ENCODE measurements at regions not wholly inside any gene's neighbourhood (a gene's known extent, or its start where the extent isn't known, plus 50 kb on each side); places are given as distances from the start of the nearest gene placed in this dataset.
"Not testable (repeated sequence)": the region's sequence is repeated elsewhere in the genome, so short reads cannot be mapped to it uniquely, and the experiment has no call there.

DNA sequence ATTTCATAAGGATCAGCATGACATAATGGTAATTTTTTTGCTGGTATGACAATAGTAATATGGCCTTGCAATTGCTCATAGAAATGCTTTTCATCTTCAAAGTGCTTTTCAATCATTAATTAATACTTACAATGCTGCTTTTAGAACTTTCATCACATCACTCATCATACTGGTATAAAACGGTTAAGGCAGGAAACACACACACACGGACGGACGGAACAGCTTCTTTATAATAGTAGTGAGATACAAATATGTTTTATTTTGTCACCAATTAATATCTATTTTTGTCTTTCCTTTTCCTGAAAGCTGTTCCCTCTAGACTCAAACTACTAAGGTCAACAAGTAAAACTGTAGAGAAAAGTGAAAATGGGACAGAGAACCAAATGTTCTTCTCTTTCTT is 353.9 kb upstream of the PKN2 start:
- DNase-seq: no peak

DNA sequence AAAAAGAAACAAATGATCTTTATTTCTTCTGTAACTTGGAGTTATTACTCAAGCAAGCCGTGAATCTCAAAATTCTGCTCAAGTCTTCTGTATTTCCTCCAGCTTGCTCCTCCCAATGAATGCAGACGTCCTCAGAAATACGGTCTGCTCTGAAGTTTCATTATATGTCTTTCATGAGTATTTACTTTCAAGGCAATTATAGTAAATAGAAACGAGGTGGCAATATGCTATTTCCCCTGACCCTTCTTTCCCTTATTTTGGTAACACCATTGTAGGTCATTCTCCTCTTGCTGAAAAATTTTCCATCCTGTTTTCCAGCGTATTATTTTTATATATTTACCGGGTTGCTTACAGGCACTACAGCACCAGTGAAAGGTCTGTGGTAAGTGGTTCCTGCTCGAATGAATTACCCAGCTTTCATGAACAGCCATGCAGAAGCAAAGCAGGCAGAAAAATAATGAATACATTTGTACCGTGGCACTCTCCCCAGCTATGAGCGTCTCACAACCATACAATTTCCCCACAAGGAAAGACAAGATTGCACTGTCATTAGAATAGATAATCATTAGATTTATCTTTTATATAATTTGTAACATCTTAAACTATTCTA is 350.9 kb upstream of the PKN2 start:
- no peak for DNase-seq

DNA sequence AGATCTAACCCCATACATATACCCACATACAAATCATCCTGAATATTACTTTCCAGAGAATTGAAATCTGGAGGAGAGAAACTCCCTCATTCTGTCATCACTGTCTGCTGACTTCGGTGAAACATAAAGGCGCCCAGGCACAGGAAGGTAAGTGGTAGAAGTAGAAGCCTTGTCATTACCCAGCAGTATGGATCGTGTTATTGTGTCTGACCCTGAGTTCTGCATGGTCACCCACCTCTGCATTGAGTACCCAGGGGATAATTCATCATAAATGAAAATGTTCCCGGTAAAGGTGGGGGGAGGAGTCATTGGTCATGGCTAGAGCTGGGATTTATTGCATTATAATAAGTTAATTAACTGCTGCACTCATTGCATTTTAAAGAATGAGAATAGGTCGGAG is 342.6 kb upstream of the PKN2 start:
- no peak for DNase-seq

DNA sequence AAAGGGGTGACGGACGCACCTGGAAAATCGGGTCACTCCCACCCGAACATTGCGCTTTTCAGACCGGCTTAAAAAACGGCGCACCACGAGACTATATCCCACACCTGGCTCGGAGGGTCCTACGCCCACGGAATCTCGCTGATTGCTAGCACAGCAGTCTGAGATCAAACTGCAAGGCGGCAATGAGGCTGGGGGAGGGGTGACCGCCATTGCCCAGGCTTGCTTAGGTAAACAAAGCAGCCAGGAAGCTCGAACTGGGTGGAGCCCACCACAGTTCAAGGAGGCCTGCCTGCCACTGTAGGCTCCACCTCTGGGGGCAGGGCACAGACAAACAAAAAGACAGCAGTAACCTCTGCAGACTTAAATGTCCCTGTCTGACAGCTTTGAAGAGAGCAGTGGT is 342.0 kb upstream of the PKN2 start:
- DNase-seq: not testable (repeated sequence)

DNA sequence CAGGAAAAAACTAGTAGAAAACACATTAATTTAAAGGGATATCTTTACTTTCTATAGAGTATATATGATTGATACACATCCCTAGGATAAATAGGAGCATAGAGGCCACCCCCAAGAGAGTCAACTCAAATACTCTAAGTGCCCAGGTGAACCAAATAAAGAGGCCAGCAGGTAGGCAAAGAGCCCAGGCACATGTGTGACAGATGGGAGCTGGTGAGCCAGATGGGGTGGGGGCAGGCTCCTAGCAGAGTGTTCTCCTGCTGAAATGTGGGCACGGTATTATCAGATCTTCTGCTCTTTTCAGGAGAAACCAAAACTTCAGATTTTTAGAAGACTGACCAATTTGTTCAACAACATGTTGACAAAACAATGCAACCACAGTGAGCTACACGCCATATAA is 333.4 kb upstream of the PKN2 start:
- DNase-seq: no peak

DNA sequence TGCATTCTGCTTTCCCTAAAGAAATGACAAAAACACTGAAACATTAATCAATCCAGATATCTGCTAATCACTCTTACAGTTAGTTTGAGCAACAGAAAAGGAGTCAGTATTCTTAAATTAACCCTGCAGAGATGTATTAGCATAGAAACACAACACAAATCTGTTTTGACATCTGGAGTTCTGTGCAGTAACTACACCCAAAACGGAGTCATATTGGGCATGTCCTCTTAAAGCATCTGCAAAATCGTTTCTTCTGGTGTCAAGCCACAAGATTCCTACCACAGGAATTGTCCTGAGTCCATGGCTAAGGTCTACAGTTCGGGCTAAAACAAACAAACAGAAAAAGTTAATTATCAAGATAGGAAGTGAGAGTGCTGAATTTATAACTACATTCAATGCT is 332.1 kb upstream of the PKN2 start:
- DNase-seq: no peak

DNA sequence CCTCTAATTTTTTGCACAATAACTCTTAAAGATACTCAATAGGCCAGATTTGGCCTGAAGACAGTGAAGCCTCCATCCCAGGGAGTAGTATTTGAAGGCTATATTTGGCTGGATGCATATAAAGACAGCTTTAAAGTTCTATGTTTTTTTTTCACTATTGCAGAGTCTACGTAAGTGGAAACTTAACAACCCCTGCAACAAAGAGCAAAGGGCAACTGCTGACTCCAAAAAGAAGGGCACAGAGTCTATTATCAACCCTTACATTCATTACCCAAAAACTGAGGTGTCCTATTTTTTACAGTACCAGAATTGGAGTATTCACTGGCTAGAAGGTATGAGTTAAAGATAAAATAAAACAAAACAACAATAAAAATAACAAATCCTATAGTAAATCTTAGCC is 329.8 kb upstream of the PKN2 start:
- DNase-seq: no peak

DNA sequence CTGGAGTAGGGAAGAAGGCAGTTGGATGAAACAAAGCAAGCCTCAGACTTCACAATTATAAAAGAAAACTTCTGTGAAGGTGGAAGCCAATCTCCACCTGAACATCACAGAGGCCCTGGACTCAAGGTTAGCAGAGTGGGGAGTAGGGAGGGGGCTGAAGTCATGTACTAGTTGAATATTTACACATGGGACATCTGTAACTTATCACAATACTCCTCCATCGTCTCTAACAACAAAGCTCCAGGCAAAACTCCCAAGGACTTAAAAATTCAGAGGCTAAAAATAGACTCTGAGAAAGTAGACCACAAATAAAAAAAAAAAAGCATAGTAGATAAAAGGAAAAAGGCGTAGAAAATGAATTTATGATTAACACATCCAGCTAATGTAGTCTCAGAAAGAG is 326.3 kb upstream of the PKN2 start:
- DNase-seq: no peak

DNA sequence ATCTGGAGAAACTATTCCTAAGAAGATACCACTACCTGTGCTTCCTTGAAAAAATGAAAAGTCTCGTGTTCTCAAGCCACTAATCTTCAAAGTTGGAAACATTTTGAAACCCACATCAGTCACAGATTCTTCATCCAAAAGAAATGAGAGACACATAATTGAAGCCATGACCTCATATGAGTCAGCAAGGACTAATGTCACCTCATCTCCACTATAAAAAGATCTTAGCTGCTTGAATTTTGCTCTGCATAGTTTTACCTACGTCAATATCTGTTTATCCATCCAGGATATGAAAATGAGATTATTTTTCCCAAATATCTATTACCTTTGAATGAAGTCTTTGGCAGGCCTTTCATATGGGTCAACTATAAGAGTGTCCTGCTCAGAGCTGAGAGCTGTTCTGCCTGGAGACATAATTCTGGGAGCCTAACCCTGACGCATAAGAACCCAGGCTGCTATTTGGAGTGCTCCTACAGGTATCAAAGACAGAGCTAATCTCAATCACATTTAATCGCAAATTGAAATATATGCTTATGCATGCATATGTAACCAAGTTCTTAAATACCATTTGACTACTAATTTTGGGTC is 312.5 kb upstream of the PKN2 start:
- DNase-seq: no peak

DNA sequence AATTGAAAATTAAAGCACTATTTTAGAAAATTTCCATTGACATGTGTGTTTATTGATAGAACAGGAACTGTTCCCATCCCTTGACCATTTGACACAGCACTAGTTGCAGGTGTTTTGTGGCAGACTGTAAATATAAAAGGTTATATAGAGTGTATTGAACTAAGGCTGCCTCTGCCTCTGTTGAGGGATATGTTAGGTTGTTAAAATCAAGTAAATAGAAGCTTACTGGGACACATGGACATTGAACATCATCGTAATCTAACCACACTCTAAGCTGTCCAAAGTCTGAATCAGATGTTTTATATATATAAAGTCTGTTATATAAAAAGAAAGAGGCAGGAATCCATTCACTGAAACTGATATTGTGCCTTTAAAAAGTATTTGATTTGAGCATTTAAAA is 308.1 kb upstream of the PKN2 start:
- DNase-seq: no peak

DNA sequence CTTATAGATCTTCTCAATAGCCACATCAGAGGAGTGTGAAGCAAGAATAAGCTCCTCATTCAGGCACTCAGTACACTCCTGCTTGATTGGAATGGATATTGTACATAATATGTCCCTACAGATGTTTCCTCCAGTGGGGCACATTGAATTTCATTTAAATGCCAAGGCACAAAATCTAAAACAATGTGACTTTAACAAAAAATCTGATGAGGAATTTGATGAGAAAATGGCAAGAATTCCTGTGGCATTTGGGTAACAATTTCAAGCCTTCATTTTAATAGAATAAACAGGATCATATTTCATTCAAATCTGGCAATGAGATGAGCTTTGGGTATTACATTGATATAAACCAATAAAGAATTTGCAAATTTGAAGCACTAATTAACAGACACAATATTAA is 307.7 kb upstream of the PKN2 start:
- no peak for DNase-seq

DNA sequence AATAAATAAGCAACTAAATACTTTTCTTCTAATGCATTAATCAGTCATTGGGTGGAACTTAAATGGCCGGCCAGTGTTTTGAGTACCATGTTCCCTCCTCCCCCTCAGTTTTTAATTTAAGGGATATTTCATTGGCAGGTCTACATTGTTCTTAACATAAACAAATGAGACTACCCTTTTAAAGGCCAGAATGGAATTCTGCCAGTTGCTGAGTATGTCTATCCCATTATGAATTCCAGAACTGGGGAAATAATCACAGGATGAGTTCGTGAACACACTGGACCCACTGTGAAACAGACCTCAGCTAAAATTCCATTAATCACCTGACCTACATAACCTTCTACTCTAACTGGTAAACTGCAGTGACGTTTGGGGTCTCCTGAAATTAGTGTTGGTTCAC is 305.5 kb upstream of the PKN2 start:
- DNase-seq: no peak

DNA sequence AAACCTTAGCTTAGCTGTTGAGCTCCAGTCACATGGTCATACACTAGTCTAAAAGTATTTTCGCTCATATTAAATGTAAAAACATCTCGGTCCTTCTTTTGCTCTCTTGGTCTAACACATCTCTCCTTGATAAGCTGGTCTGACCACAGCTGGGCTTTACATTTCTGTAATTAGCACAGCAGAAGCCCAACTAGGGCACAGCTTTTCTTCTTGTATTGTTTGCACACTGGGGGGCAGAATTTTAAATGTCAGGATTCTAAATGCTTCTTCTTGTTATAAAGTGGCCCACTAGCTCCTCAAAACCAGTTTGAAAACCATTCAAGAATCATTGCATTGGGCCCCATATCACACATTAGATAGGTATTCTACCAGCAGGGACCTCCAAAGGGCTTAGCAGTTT is 289.1 kb upstream of the PKN2 start:
- no peak for DNase-seq

DNA sequence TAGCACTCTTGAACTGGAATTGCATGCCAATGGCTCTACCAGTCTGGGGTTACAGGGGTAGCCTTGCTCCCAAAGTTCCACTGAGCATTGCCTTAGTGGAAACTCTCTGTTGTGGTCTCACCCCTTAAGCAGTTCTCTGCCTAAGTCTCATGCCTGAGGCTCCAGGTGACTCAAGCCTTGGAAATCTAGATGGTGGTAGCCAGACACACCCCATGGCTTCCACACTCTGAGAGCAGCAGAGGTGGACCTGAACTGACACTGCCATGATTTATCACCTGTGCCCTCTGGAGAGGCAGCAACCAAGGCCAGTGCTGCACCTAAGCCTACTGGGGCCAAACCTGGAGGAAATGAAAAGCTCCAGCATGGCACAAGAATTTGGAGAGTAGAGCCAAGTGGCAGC is 285.7 kb upstream of the PKN2 start:
- no peak for DNase-seq

DNA sequence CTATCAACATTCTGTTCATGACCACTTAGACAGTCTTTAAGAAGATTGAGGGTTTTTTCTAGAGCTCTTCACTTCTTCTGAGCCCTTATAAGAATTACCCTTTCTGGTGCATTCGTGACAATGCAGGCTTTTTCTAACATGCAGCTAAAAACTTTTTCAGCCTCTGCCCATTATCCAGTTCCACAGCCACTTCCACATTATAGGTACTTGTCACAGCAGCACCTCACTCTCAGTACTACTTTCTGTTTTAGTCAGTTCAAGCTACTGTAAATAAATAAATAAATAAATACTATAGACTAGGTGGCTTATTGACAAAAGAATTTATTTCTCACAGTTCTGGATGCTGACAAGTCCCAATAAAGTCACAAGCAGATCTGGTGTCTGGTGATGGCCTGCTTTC is 284.4 kb upstream of the PKN2 start:
- DNase-seq: peak; percentile 10

DNA sequence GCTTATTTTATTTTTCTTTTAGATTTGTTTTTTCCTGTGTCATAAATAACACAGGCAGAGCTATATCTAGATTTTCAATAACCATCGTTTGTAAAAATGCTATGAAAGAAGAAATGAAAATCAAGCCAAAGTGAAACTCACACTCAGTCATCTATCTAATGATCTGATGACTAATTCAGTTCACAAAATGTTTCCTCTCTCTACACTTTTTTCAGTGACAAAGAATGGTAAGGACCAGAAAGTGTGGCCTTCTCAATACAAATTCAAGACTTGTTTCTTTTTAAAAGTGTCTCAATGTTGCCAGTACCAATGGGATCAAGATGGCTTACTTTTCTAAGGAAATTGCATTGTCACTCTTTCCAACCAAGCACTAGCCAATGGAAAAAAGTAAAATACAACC is 282.8 kb upstream of the PKN2 start:
- peak; percentile 59 for DNase-seq

DNA sequence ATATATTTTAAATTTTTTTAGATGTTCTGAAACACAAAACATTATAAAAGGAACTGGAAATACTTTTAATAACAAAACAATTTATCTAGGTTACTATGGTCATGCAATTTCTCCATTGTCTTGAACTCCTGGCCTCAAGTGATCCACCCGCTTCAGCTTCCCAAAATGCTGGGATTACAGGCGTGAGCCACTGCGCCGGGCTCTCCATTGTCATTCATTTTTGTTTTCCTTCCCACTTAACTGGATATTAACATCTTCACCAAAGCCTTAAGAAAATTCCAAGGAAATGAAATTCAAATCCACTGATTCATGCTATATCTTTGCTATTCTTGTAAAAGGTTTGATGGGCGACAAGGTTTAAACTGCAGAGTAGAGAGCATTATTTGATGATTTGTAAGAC is 279.5 kb upstream of the PKN2 start:
- no peak for DNase-seq

DNA sequence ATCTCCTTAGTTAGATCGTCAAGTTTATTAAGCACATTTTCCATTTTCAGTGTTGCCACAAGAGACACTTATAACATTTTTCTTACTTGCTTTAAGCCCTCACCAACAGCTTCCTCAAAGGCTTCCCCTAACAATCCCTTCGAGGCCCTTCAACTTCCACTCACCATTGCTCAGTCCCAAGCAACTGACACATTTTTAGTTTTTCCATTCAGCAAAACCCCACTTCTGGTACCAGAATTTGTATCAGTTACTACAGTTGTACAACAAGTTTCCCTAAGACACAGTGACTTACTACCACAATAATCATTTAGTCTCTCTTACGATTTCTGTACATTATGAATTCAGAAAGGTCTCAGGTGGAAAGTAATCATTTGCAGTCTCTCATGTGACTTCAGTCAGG is 276.8 kb upstream of the PKN2 start:
- no peak for DNase-seq

DNA sequence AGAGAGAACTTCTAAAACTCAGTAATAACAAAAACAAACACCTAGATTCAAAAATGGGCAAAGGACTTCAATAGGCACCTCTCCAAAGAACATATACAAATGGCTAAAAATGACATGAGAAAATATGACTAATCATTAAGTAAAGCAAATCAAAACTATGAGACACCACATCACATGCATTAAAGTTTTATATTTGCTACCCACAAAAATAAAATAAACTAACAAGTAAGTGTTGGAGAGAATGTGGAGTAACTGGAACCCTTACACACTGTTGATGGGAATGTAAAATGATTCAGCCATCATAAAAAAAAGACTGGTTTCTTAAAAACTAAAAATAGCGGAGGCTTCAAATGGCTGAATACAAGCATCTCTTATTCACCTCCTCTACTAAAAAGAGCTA is 262.1 kb upstream of the PKN2 start:
- DNase-seq: no peak

DNA sequence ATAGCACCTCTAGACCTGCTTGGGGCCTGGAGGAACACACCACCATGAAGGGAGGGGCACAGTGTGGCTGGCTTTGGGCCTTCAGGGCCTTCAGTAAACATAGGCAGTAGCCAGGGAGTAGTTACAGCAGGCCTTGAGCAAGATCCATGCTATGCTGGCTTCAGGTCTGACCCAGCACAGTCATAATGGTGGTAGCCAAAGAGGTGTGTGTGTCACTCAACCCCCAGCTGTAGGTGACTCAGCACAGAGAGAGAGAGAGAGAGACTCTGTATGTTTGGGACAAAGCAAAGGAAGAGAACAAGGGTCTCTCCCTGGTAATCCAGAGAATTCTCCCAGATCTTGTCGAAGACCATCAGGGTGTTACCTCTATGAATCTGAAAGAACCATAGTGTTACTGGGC is 250.5 kb upstream of the PKN2 start:
- DNase-seq: no peak

DNA sequence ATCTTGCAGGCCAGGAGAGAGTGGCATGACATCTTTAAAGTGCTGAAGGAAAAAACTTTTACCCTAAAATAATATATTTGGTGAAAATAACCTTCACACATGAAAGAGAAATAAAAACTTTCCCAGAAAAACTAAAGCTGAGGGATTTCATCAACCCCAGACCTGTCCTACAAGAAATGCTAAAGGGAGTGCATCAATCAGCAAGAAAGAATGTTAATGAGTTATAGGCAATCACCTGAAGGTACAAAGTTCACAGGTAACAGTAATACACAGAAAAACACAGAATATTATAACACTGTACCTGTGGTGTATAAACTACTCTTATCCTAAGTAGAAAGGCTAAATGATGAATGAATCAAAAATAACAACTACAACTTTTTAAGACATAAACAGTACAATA is 249.2 kb upstream of the PKN2 start:
- DNase-seq: no peak

DNA sequence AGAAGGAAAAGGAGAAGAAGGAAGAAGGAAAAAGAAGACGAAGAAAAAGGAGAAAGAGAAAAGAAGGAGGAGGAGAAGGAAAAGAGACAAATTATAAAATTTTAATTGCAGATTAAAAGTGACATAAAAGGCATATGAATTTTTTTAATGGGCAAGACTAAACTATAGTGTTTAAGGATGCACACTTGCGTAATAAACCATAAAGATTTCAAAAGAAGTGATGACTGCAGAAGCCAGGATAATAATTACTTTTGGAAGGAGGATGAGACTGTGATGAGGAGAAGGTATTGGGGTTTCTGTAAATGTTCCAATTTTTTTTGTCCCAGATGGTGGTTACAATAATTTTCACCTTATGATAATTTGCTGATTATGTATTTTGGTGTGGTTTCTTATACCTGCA is 243.1 kb upstream of the PKN2 start:
- DNase-seq: no peak

DNA sequence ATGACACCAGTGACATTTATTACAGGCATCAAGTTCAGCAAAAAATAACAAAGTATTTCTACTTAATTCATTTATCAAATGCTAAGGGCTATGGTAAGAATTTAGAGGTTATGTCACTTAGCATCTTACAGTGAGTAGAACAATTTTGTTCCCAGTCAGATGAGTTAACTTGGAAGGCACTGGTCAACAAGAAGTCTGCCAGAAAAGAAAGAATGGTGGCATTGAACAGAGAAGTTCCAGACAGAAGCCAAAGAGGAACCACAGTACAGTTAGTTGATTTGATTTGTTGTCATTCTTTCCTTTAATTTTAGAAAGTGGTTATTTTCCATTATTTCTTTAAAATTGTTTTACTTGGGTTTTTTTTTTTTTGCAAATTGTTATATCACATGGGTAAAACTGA is 232.2 kb upstream of the PKN2 start:
- no peak for DNase-seq

DNA sequence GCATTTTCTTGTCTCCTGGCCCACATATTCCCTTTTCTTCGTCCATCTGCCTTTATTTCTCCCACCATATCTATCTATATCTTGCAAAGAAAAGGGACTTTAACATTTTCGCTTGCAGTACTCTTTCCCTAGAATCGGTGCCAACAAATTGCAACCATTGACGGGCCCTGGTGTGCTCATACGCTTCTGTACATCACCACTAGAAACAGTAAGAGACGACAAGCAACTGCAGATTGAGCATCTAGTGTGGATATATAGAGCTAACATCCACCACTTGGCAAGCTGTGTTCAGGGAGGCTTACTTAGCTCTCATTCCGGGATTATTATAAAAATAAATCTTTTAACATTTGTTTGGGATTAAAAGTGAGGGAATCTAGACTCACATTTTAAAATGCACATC is 230.8 kb upstream of the PKN2 start:
- no peak for DNase-seq

DNA sequence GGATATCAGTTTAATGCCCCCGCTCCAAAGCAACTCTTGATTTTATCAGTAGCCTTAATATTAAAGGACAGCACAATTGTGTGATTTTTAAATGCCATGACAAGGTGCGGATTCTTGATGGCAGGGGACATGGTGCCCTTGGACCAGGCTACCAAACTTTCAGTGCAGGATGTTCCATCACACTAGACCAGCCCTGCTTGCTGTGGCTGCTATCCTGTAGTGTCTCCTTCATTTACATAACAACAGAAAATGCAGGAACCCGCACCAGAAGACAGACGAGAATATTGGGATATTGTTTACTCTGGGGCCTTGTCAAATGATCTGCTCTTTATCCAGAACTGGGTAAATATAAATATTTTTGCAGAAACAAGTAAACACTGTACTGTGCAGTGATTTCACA is 229.3 kb upstream of the PKN2 start:
- DNase-seq: no peak
